GM21737 (cell line): ENCODE measurements at regions not wholly inside any gene's neighbourhood (a gene's known extent, or its start where the extent isn't known, plus 50 kb on each side); places are given as distances from the start of the nearest gene placed in this dataset.

ENCODE experiments used
- ATAC-seq: cut with Tn5 transposase; IDR thresholded peaks from one replicate; pipeline ENCODE4 v1.9.1; 2021; ENCODE audit warnings: mild to moderate bottlenecking, moderate library complexity; ENCODE audit not compliant: unreplicated experiment

DNA sequence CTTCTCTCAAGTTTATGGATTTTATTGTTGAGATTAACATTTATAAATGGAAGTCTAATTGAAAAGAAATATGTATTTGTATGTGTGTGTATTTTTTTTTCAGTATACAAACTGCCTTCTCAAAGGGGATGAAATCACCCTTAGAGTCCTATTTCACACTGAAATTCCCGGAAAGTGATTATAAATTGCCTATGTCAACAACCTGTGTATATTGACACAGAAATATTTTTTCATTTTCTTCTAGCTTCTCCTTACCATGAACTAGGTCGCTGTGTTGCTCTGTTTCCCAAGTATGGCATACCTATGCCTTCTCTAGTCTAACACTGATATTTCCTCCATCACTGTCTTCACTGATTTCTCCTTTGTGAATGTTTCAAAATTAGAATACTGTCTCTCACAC, 444.0 kb upstream of the AZI2 start:
- no peak for ATAC-seq

DNA sequence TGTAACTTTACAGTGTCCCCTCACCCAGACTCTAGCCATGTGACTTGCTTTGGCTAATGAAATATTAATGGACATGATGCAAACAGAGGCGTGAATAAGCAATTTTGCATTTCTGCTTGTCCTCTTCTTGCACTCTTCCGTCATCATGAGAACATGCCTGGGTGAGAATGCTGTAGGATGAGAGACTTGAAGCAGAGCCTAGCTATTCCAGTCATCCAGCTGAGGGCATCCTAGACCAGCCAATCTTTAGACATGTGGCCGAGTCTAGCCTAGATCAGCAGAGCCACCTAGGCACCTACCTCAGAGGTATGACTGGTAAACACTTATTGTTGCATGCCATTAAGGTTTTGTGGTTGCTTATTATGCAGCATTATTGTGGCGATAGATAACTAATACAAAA, 450.5 kb upstream of the AZI2 start:
- no peak for ATAC-seq

DNA sequence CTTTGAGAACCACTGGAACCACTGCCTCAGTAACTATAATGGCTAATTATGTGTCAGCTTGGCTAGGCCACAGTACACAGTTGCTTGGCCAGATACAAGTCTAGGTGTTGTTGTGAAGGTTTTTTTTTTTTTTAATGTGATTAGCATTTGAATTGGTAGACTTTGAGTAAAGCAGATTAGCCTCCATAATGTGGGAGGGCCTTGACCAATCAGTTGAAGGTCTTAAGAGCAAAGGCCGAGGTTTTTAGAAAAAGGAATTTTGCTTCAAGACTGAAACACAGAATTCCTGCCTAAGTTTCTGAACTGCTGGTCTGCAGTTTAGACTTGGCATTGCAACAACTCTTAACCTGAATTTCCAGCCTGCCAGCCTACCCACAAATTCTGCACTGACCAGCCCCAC, 451.6 kb upstream of the AZI2 start:
- no peak for ATAC-seq

DNA sequence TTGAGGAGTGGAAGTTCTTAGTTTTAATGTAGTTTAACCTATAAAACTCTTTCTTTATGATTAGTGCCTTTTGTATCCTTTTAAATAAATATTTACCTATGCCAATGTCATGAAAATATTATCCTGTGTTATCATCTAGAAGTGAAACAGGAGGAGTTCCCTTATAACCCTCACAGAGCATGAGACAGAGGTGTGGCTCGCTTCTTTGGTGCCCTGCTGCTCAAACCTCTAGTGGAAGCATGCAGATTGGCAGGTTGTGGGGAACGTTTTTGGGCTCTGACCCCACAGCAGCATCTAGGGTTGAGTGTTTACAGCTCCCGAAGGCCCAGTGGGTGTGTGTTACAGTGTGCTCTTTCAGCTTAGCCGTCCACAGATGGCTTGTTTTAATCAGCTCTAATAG, 459.4 kb upstream of the AZI2 start:
- ATAC-seq = no peak

DNA sequence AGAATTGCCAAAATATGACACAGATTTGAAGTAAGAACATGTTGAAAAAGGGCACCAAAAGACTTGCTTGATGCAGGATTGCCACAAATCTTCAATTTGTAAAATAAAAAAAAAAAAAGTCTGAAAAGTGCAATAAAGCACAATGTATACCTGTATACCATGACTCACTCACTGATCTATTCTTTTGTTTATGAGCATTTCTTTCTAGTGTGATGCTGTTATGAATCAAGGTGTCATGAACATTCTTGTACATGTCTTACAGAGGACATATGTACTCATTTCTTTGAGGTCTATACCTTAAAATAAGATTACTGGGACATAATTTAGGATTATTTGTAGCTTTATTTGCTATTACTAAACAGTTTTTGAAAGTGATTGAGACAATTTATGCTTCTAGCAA, 464.9 kb upstream of the RBMS3 start:
- no peak for ATAC-seq

DNA sequence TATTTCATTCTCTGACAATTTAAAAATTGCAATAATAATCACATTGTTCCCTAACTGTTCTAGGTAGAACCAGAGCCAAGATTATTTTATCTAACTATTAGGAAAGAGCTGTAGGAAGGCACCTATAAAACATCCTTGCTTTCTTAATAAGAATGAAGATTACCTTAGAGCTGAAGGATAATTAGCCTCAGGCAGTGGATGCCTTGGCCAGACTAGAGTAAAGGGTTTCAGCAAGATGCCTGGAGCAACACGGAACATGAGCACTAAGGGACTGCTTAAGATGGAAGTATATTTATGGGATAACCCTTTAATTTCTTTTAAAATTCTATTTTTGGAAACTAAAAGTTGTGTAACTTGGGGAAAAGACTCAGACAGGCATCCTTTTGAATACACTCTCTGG, 456.6 kb upstream of the RBMS3 start:
- ATAC-seq = no peak

DNA sequence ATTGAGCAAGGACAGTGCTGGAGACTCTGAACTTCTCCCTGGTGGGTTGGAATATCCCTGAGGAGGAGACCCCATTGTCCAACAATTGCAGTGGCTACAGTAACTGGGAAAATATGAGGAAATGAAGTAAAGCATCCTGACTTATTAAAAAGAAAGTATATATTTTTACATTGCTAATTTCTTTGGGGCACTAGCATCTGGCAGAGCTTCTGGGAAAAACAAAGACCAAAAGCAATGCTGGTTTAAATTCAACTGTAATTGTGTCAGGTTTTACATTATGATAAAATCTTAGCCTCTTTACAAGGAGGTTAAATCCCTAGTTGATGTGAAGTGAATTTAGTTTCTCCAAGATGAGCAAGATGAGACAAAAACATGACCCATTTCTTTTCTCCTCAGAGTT, 454.0 kb upstream of the RBMS3 start:
- no peak for ATAC-seq

DNA sequence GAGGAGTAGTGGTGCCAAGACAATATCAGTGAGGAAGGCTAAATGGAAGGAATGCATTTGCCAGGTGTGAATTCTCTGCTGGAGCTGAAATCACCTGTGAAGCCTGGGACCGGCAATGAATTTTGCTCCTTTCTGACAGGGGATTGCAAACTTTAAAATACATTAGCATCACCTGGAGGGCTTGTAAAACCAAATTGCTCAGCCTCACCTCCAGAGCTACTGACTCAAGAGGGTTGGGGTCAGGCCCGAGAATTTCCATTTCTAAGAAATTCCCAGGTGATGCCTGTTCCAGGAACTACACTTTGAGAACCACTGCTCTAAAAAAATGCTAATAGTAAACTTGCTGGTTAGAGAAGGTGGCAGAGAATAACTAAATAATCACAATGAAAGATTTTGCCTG, 445.6 kb upstream of the RBMS3 start:
- no peak for ATAC-seq

DNA sequence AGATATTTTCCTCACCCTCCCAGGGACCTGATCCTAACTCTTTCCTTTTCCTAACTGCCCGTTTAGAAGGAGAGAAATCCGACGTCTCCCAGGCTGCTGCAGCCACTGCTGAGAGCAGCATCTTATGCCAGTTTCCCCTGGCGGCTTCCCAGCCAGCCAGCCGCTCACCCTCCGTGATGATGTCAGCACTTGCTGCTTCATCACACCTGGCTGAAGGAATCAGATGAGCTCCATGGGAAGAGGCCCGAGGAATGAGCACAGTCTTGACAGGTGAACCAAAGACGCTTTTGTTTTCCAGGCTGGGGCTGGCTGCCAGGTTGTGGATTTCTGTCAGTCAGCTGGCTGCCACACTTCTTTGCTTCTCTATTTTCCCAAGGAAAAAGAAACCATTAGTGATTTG, 445.1 kb upstream of the RBMS3 start:
- ATAC-seq = no peak

DNA sequence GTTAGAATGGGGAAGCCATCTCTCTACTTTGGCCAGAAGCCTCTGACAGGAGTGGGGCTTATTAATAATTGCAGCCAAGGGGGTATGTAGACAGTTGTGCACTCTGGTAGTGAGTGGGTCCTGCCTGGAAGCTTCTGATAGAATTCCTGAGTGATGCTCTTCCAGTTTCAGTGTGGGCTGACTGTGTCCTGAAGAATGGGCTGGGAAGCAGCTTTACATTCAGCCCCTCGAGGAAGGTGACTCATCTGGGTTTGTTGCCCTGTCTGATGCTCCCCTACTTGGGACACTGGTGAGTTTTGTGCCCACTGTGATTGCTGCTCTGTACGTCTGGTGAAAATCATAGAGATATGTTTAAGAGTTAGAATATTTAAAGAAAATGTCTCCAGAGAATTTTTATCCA, 444.7 kb upstream of the RBMS3 start:
- no peak for ATAC-seq

DNA sequence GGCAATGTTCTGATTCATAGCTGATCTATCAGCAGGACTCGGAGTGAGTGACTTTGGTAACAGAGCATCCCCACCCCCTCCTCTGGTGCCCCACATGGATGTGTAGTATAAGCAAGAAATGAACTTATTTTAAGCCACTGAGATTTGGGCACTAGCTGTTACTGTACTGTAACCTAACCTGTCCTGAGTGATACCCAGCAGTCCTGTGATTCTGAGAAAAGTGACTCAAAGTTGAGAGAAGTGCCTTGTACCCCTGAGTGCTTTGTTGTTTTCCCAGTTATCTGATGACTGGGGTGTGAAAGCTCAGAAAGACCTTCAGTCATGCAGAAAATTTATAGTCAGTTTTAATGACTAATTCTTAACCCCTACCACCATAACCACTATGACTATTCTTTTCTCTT, 439.9 kb upstream of the RBMS3 start:
- ATAC-seq = no peak

DNA sequence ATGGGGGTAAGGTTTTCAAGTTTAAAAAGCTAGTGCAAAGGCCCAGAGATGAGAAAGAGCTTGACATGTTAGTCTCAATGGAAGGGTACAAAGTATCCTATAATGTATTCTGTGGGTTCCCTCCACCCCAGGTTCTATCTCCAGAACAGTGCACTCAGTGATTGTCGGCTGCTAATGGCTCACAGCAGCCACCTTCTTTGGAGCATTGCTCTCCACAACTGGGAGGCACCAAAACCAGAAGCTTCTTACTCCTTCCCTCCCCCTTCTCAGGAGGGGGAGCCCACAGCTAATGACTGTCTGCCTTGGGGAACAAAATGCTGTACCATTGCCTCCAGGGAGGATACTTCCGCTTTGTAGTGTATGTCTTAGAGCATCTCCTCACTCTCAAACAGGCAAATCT, 439.4 kb upstream of the RBMS3 start:
- no peak for ATAC-seq

DNA sequence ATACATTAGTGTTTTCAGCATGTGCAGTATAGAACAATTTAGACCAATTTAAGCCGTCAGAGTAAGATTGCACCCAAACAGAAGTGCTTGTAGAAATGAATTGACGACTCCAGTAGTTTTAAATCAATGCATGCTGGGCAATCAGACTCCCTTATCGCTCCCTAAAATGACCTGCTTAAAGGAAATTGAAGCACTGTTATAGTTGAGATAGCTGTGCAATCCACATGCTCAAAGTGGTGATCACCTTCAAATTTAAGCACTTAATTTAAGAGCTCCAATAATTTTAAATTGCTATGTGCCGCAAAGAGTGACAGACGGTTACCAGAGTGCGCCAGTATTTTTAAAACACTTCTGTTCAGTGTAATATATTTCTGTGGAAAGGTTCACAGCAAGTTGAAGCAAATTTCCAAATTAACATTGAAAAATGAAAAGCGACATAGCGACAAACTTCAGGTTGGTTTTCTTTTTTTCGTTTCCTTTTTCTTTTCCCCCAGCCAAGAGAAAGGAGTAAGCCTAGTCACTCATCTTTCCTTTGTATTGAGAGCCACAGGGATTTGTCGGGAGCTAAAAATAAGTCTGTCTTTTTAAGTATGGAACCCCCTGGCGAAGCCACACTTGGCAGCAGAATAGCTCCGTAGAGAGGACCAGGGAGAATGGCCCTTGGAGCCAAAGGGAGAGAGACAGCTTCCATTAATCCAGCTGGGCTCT, 436.4 kb upstream of the RBMS3 start:
- no peak for ATAC-seq

DNA sequence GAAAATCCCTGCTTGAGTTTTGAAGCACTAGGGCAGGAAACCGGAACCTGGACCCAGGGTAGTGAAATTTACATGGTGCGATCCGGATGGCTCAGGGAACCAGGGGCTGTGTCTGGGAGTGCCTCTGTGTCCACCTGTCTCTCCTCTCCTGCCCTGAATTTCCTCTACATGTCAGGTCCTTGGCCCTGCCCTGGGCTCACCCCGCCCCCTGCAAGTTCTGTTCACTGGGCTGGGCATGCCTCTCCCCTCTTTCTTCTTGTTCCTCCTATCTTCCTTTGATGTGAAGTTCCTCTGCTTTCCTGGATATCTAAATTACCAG, 435.9 kb upstream of the RBMS3 start:
- ATAC-seq = no peak

DNA sequence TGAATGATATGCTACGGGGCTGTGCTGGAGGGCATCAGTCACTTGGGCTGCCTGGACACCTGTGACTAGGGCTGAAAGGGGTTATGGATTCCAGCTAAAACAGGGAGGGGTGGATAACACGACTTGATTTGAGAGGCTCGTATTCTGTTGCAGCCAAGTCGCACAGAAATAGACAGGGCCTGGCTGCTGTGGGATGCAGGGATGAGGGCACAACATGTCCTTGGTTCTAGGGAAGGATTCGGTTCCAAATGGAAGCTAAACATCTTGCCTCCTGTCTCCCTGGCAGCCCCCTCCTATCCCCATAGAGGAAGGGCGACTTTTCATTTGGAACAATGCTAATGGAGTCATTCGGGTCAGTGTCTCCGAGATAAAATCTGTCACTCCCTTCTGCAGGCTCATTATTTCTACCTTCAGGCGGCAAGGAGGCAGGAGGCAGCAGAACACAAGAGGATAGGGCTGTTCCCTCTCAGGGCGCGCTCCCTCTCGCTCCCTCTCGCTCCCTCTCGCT, 433.8 kb upstream of the RBMS3 start:
- ATAC-seq = no peak

DNA sequence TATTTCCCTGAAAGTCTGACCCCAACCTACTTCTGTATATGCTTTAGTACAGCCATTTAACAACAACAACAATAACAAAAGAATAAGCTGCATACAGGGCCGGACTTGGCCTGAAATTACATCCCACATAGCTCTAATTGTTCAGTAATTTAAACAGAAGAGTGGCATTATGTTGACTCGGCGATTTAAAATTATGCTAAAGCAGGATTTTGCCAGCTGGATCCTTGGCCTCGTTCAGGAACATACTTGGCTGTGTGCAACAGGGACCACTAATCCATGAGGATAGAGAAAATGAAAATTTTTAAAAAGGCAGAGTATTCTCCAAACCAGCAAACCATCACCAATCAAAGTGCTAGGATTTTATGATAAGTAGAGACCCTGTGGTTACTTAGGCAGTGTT, 433.1 kb upstream of the RBMS3 start:
- ATAC-seq = no peak

DNA sequence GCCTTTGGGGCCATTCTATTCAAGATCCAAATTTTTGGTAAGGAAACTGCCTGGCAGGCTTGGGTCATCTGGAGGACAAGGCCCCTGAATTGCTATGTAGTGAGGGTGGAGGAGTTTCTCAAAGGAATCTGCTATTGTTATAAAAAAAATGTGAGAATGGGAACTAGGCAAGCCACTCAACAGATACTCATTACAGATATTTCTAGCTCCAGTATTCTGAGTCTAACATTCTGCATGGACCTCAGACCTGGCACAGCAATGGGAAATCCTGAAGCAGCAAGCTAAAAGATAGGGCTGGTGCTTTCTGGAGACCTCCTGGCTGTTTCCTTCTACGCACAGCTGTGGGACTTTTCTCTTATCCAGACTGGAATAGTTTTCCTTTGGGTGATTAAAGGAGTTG, 430.7 kb upstream of the RBMS3 start:
- no peak for ATAC-seq

DNA sequence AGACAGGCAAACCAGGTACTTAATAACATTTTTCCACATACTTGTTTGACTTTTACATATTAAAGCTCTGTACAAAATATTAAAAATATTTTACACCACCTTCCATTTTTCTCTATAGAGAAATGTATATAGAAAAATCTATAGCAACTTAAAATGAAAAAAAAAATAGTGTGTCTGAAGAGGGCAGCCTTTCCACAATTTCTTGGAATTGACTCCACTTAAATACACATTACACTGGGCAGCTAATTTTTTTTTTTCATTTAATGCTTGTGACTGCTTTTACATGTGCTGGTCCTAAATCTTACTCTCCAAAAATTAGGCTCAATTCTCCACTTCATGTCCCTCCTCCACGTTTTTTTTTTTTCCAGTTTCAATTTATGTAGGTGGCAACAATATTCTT, 427.0 kb upstream of the RBMS3 start:
- ATAC-seq = no peak

DNA sequence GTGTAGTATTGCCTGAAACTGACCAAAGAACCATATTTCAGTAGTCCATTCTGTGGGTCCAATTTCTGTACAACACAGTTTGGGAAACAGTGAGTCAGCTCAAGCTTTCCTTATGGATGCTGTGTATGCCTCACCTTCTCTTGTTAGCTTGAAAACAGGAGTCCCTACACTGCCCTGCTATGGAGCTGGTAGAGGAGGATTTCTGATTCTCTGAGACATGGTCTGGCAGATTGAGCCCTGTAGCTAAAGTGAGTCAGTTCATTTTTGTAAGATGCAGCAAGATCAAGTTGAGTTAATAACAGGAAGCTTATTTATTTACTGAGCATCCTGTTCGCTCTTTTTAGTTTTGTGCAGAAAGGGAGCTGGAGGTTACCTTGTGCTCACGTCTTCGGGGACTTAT, 424.1 kb upstream of the RBMS3 start:
- ATAC-seq = no peak

DNA sequence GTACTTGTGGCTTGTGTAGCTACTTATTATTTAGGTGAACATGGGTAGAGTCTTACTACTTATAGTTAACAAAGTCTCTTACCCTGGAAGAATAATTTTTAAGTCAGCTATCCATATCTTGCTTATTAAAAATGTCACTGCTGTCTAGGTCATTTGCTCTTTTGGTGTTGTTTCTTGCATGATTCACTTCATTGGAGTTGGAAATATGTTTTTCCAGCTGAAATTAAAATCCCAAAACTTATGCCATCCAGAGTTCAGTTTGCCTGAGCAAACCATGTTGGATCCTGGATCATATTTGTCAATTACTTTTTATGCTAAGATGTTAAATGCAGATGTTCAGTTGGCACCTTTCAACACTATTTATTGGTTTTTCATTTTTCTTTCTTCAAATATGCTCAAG, 421.0 kb upstream of the RBMS3 start:
- ATAC-seq = no peak

DNA sequence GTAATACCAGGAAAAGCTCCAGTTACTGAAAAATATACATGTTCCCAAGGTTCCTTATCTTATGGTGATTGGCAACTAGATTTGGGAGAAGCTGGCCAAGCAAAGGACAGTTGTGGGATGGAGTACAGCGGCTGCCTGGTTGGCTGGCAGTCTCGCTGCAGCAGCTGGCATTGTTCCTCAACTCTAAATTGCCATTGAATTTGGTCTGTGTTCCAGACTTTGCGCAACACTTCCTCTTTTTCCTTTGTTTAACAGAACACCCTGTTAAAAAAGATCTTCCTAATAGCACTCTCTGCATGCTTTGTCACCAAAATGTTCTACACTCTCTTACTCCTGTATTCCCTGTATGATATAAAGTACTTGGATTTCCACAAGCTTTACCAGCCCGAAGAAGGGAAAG, 420.6 kb upstream of the RBMS3 start:
- no peak for ATAC-seq

DNA sequence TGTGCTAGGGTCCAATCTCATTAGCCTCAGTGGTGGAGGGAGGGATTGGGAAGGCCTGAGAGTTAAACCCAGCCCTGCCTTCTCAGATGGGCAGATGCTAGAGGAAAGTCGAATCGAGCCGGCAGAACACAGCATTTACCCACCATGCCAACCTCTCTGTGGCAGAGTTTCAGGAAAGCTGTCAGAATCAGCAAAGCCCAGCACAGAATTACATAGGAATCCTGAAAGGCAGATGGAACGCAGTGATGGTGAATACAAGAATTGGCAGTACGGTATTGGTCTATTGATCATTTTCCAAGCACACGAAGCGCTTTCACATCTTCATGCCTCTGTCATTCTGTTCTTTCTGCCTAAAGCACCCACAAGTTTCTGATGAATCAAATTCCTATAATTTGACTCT, 417.7 kb upstream of the RBMS3 start:
- no peak for ATAC-seq

DNA sequence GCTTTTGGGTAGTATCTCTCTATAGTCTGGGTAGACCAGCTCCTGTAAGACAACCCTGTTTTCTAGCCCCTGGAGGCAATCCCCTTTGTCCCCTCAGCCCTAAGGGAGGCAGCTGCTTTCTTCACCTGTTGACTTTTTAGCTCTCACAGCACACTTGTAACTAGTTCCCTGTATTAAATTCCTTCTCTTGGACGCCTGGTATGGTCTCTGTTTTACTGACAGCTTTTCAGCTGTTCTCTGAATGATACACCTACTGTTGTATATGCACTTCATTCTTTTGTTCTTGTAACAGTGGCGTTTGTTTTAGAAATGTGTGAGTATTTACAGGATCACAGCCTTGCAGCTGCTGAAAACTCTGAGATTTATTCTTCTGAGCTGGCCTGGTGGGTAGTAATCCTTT, 413.0 kb upstream of the RBMS3 start:
- no peak for ATAC-seq

DNA sequence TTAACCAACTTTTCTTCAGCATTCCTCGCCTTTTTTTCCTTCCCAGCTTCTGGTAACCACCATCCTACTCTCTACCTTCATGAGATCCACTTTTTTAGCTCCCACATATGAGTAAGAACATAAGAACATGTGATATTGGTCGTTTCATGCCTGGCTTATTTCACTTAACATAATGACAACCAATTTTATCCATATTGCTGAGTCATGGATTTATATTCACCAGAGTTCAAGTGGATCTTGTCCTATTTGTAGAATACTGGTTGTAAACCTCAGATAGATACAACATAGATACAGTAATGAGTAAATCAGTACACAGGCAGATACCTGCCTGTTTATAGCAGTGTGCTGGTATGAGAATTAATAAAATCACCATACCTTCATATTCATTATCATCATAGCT, 412.0 kb upstream of the RBMS3 start:
- no peak for ATAC-seq
